ENCODE measurements at regions not wholly inside any gene's neighbourhood (a gene's known extent, or its start where the extent isn't known, plus 50 kb on each side); places are given as distances from the start of the nearest gene placed in this dataset.
"Not testable (repeated sequence)": the region's sequence is repeated elsewhere in the genome, so short reads cannot be mapped to it uniquely, and the experiment has no call there.

GRCh38 chr16:80105751-80106150 is 435.0 kb upstream of the DYNLRB2 start:
- DNase-seq (ENCODE audit: low spot score in 2 of 2) (no peak), ATAC-seq (ENCODE audit: low read depth) (no peak)
- H3K27ac Mint-ChIP-seq, result no peak overlapping the region
- no peaks in the 10 kb centered on the region for H3K4me1 Mint-ChIP-seq
- H3K4me3 Mint-ChIP-seq, result no peak overlapping the region
- peaks cover 2% of the 10 kb centered on the region for H3K27me3 Mint-ChIP-seq
- H3K9me3 Mint-ChIP-seq, result peaks cover 5% of the 10 kb centered on the region
- H3K36me3 Mint-ChIP-seq, result no peaks in the 10 kb centered on the region

- Mint-ChIP-seq H3K9me3 (peaks cover 5% of the 10 kb centered on the region), H3K4me1 (no peaks in the 10 kb centered on the region), H3K27ac (no peak overlapping the region), H3K36me3 (no peaks in the 10 kb centered on the region), H3K27me3 (peaks cover 2% of the 10 kb centered on the region), H3K4me3 (no peak overlapping the region)
- DNase-seq (ENCODE audit: low spot score in 2 of 2) (no peak), ATAC-seq (ENCODE audit: low read depth) (no peak)
Observed at GRCh38 chr16:80105160-80105559, 435.6 kb upstream of the DYNLRB2 start.

- ATAC-seq (ENCODE audit: low read depth), result no peak
- no peaks in the 10 kb centered on the region for H3K36me3 Mint-ChIP-seq
- no peaks in the 10 kb centered on the region for H3K4me1 Mint-ChIP-seq
- DNase-seq (ENCODE audit: low spot score in 2 of 2), result no peak
- no peak overlapping the region for H3K4me3 Mint-ChIP-seq
- H3K9me3 Mint-ChIP-seq, result peaks cover 5% of the 10 kb centered on the region
- H3K27me3 Mint-ChIP-seq, result peaks cover 2% of the 10 kb centered on the region
- H3K27ac Mint-ChIP-seq, result no peak overlapping the region
Observed at GRCh38 chr16:80104401-80104800, 436.4 kb upstream of the DYNLRB2 start.

- no peak for ATAC-seq (ENCODE audit: low read depth)
- Mint-ChIP-seq H3K36me3 (no peaks in the 10 kb centered on the region), H3K4me3 (no peak overlapping the region), H3K27me3 (peaks cover 2% of the 10 kb centered on the region), H3K4me1 (no peaks in the 10 kb centered on the region), H3K27ac (no peak overlapping the region), H3K9me3 (peaks cover 5% of the 10 kb centered on the region)
- DNase-seq (ENCODE audit: low spot score in 2 of 2), result no peak
Observed at GRCh38 chr16:80103463-80103862, 437.3 kb upstream of the DYNLRB2 start.

GRCh38 chr16:80100846-80101451 is 439.8 kb upstream of the DYNLRB2 start:
- H3K27ac Mint-ChIP-seq, result no peak overlapping the region
- peaks cover 2% of the 10 kb centered on the region for H3K27me3 Mint-ChIP-seq
- peaks cover 5% of the 10 kb centered on the region for H3K9me3 Mint-ChIP-seq
- ATAC-seq (ENCODE audit: low read depth), result no peak
- H3K4me1 Mint-ChIP-seq, result no peaks in the 10 kb centered on the region
- H3K36me3 Mint-ChIP-seq, result no peaks in the 10 kb centered on the region
- DNase-seq (ENCODE audit: low spot score in 2 of 2), result no peak
- no peak overlapping the region for H3K4me3 Mint-ChIP-seq

- H3K4me1 Mint-ChIP-seq, result no peaks in the 10 kb centered on the region
- H3K36me3 Mint-ChIP-seq, result no peaks in the 10 kb centered on the region
- ATAC-seq (ENCODE audit: low read depth) (no peak), DNase-seq (ENCODE audit: low spot score in 2 of 2) (no peak)
- H3K27me3 Mint-ChIP-seq, result peaks cover 2% of the 10 kb centered on the region
- no peak overlapping the region for H3K4me3 Mint-ChIP-seq
- H3K27ac Mint-ChIP-seq, result no peak overlapping the region
- peaks cover 5% of the 10 kb centered on the region for H3K9me3 Mint-ChIP-seq
Observed at GRCh38 chr16:80100186-80100585, 440.6 kb upstream of the DYNLRB2 start.

- Mint-ChIP-seq H3K4me3 (no peak overlapping the region), H3K9me3 (peaks cover 5% of the 10 kb centered on the region), H3K27ac (no peak overlapping the region), H3K4me1 (no peaks in the 10 kb centered on the region), H3K36me3 (no peaks in the 10 kb centered on the region), H3K27me3 (no peaks in the 10 kb centered on the region)
- no peak for ATAC-seq (ENCODE audit: low read depth)
- DNase-seq (ENCODE audit: low spot score in 2 of 2), result no peak
Observed at GRCh38 chr16:80097098-80097497, 443.7 kb upstream of the DYNLRB2 start.

GRCh38 chr16:80092681-80093080 is 448.1 kb upstream of the DYNLRB2 start:
- Mint-ChIP-seq H3K4me1 (no peaks in the 10 kb centered on the region), H3K9me3 (peaks cover 6% of the 10 kb centered on the region), H3K4me3 (no peak overlapping the region), H3K36me3 (no peaks in the 10 kb centered on the region), H3K27me3 (no peaks in the 10 kb centered on the region), H3K27ac (no peak overlapping the region)
- DNase-seq (ENCODE audit: low spot score in 2 of 2), result no peak
- ATAC-seq (ENCODE audit: low read depth), result no peak

- H3K9me3 Mint-ChIP-seq; ATAC-seq (ENCODE audit: low read depth); H3K4me1 Mint-ChIP-seq; H3K27me3 Mint-ChIP-seq; H3K4me3 Mint-ChIP-seq; H3K36me3 Mint-ChIP-seq; H3K27ac Mint-ChIP-seq; DNase-seq (ENCODE audit: low spot score in 2 of 2): not testable (repeated sequence)
Observed at GRCh38 chr16:80091453-80091852, 449.3 kb upstream of the DYNLRB2 start.

- H3K27ac Mint-ChIP-seq, result no peak overlapping the region
- no peak for DNase-seq (ENCODE audit: low spot score in 2 of 2)
- H3K4me3 Mint-ChIP-seq, result no peak overlapping the region
- no peaks in the 10 kb centered on the region for H3K4me1 Mint-ChIP-seq
- no peaks in the 10 kb centered on the region for H3K36me3 Mint-ChIP-seq
- H3K9me3 Mint-ChIP-seq, result peaks cover 2% of the 10 kb centered on the region
- peaks cover 2% of the 10 kb centered on the region for H3K27me3 Mint-ChIP-seq
- ATAC-seq (ENCODE audit: low read depth), result no peak
Observed at GRCh38 chr16:80085606-80086005, 455.2 kb upstream of the DYNLRB2 start.

- Mint-ChIP-seq H3K4me1 (no peaks in the 10 kb centered on the region), H3K27me3 (peaks cover 2% of the 10 kb centered on the region), H3K27ac (no peak overlapping the region), H3K4me3 (no peak overlapping the region), H3K9me3 (peaks cover 2% of the 10 kb centered on the region), H3K36me3 (no peaks in the 10 kb centered on the region)
- DNase-seq (ENCODE audit: low spot score in 2 of 2) (no peak), ATAC-seq (ENCODE audit: low read depth) (no peak)
Observed at GRCh38 chr16:80084614-80085013, 456.2 kb upstream of the DYNLRB2 start.

GRCh38 chr16:80084163-80084562 is 456.6 kb upstream of the DYNLRB2 start:
- Mint-ChIP-seq H3K9me3 (peaks cover 2% of the 10 kb centered on the region), H3K27me3 (peaks cover 2% of the 10 kb centered on the region), H3K27ac (no peak overlapping the region), H3K36me3 (no peaks in the 10 kb centered on the region), H3K4me1 (no peaks in the 10 kb centered on the region), H3K4me3 (no peak overlapping the region)
- no peak for DNase-seq (ENCODE audit: low spot score in 2 of 2)
- no peak for ATAC-seq (ENCODE audit: low read depth)

GRCh38 chr16:80082906-80083305 is 457.9 kb upstream of the DYNLRB2 start:
- Mint-ChIP-seq H3K9me3 (peaks cover 2% of the 10 kb centered on the region), H3K27ac (no peak overlapping the region), H3K27me3 (peaks cover 2% of the 10 kb centered on the region), H3K4me3 (no peak overlapping the region), H3K36me3 (no peaks in the 10 kb centered on the region), H3K4me1 (no peaks in the 10 kb centered on the region)
- ATAC-seq (ENCODE audit: low read depth), result no peak
- DNase-seq (ENCODE audit: low spot score in 2 of 2), result no peak

- peaks cover 3% of the 10 kb centered on the region for H3K27me3 Mint-ChIP-seq
- DNase-seq (ENCODE audit: low spot score in 2 of 2) (no peak), ATAC-seq (ENCODE audit: low read depth) (no peak)
- H3K4me1 Mint-ChIP-seq, result no peaks in the 10 kb centered on the region
- H3K4me3 Mint-ChIP-seq, result no peak overlapping the region
- no peaks in the 10 kb centered on the region for H3K36me3 Mint-ChIP-seq
- H3K9me3 Mint-ChIP-seq, result peaks cover 3% of the 10 kb centered on the region
- H3K27ac Mint-ChIP-seq, result no peak overlapping the region
Observed at GRCh38 chr16:80081846-80082245, 458.9 kb upstream of the DYNLRB2 start.

- peaks cover 3% of the 10 kb centered on the region for H3K9me3 Mint-ChIP-seq
- H3K27me3 Mint-ChIP-seq, result peaks cover 3% of the 10 kb centered on the region
- H3K27ac Mint-ChIP-seq, result no peak overlapping the region
- DNase-seq (ENCODE audit: low spot score in 2 of 2) (no peak), ATAC-seq (ENCODE audit: low read depth) (no peak)
- H3K4me1 Mint-ChIP-seq, result no peaks in the 10 kb centered on the region
- H3K4me3 Mint-ChIP-seq, result no peak overlapping the region
- H3K36me3 Mint-ChIP-seq, result no peaks in the 10 kb centered on the region
Observed at GRCh38 chr16:80080287-80080851, 460.4 kb upstream of the DYNLRB2 start.

All from memory B cell (primary cell).